Chondrocyte (in vitro differentiated cells): ENCODE measurements at regions not wholly inside any gene's neighbourhood (a gene's known extent, or its start where the extent isn't known, plus 50 kb on each side); places are given as distances from the start of the nearest gene placed in this dataset.

Source experiments
- DNase-seq: peaks from one replicate; pipeline ENCODE4 v3.0.0; 2021; ENCODE audit warnings: mixed read lengths, low spot score
- H3K27ac Mint-ChIP-seq: one replicate; pipeline ENCODE4 v1.8.0; 2021; ENCODE audit warnings: mild to moderate bottlenecking, moderate library complexity, mixed read lengths; ENCODE audit not compliant: unreplicated experiment
- H3K27me3 Mint-ChIP-seq: 2 replicates; pipeline ENCODE4 v1.8.0; 2021; ENCODE audit warnings: low read depth, mixed read lengths
- H3K36me3 Mint-ChIP-seq: 2 replicates; pipeline ENCODE4 v1.8.0; 2021; ENCODE audit warnings: low read depth, mixed read lengths
- H3K4me1 Mint-ChIP-seq: 2 replicates; pipeline ENCODE4 v1.8.0; 2021; ENCODE audit warnings: low read depth, mild to moderate bottlenecking, mixed read lengths
- H3K4me3 Mint-ChIP-seq: one replicate; pipeline ENCODE4 v1.8.0; 2021; ENCODE audit warnings: mild to moderate bottlenecking, moderate library complexity, mixed read lengths; ENCODE audit not compliant: unreplicated experiment
- H3K9me3 Mint-ChIP-seq: 2 replicates; pipeline ENCODE4 v1.8.0; 2021; ENCODE audit warnings: low read depth, mixed read lengths
- CTCF ChIP-seq: fragments of 200-600 bp; sonication (generic); IDR thresholded peaks from 2 replicates; pipeline ENCODE4 v1.5.0; 2021; ENCODE audit warnings: antibody characterized with exemption, mild to moderate bottlenecking, moderate library complexity

GRCh38 chr4:35038079-35038805, 1206.1 kb downstream of the ARAP2 start:
- Mint-ChIP-seq H3K9me3 (peaks cover 4% of the 10 kb centered on the region), H3K4me1 (no peaks in the 10 kb centered on the region), H3K4me3 (no peak overlapping the region), H3K27ac (no peak overlapping the region), H3K27me3 (no peaks in the 10 kb centered on the region), H3K36me3 (no peaks in the 10 kb centered on the region)
- TF ChIP-seq CTCF: no peak
- DNase-seq: no peak

GRCh38 chr4:35038845-35039244, 1205.5 kb downstream of the ARAP2 start:
- peaks cover 2% of the 10 kb centered on the region for H3K9me3 Mint-ChIP-seq
- no peak overlapping the region for H3K27ac Mint-ChIP-seq
- no peaks in the 10 kb centered on the region for H3K36me3 Mint-ChIP-seq
- no peak for DNase-seq
- no peaks in the 10 kb centered on the region for H3K4me1 Mint-ChIP-seq
- TF ChIP-seq CTCF: no peak
- H3K4me3 Mint-ChIP-seq: no peak overlapping the region
- no peaks in the 10 kb centered on the region for H3K27me3 Mint-ChIP-seq

- no peaks in the 10 kb centered on the region for H3K9me3 Mint-ChIP-seq
- DNase-seq: no peak
- no peaks in the 10 kb centered on the region for H3K36me3 Mint-ChIP-seq
- no peak for TF ChIP-seq CTCF
- no peaks in the 10 kb centered on the region for H3K4me1 Mint-ChIP-seq
- H3K4me3 Mint-ChIP-seq: no peak overlapping the region
- no peaks in the 10 kb centered on the region for H3K27me3 Mint-ChIP-seq
- no peak overlapping the region for H3K27ac Mint-ChIP-seq
These were observed 1191.8 kb downstream of the ARAP2 start for GRCh38 chr4:35052546-35052945.

GRCh38 chr4:35063031-35063570, 1181.2 kb downstream of the ARAP2 start:
- no peak for DNase-seq
- no peaks in the 10 kb centered on the region for H3K36me3 Mint-ChIP-seq
- no peaks in the 10 kb centered on the region for H3K4me1 Mint-ChIP-seq
- H3K27ac Mint-ChIP-seq: no peak overlapping the region
- H3K27me3 Mint-ChIP-seq: no peaks in the 10 kb centered on the region
- no peak overlapping the region for H3K4me3 Mint-ChIP-seq
- H3K9me3 Mint-ChIP-seq: peaks cover 6% of the 10 kb centered on the region
- no peak for TF ChIP-seq CTCF

GRCh38 chr4:35066406-35066805, 1177.9 kb downstream of the ARAP2 start:
- H3K4me3 Mint-ChIP-seq: no peak overlapping the region
- H3K9me3 Mint-ChIP-seq: no peaks in the 10 kb centered on the region
- TF ChIP-seq CTCF: no peak
- no peak overlapping the region for H3K27ac Mint-ChIP-seq
- H3K4me1 Mint-ChIP-seq: no peaks in the 10 kb centered on the region
- H3K36me3 Mint-ChIP-seq: no peaks in the 10 kb centered on the region
- no peaks in the 10 kb centered on the region for H3K27me3 Mint-ChIP-seq
- no peak for DNase-seq
